Mammary epithelial cell (primary cell): ENCODE measurements at regions not wholly inside any gene's neighbourhood (a gene's known extent, or its start where the extent isn't known, plus 50 kb on each side); places are given as distances from the start of the nearest gene placed in this dataset.

Experiments used
- EZH2 ChIP-seq: IDR thresholded peaks from 2 replicates; pipeline ENCODE4 v1.6.1; 2012; ENCODE audit warnings: low read length, inconsistent platforms, borderline replicate concordance
- TF ChIP-seq, protein P1 (sequence below), 2 donors: IDR thresholded peaks in 1 of 2; conservative IDR thresholded peaks in 1 of 2; 2 replicates each; pipeline ENCODE4 v1.5.1; 2011 to 2012; ENCODE audit warnings: inconsistent platforms in 2 of 2, low read length in 2 of 2, mild to moderate bottlenecking in 2 of 2, control low read depth in 1 of 2, low read depth in 1 of 2; ENCODE audit not compliant: insufficient read depth in 1 of 2; ENCODE audit errors: extremely low read depth in 1 of 2

GRCh38 chr6:86273936-86274335, 631.2 kb upstream of the SYNCRIP start:
- TF ChIP-seq, protein P1, sequence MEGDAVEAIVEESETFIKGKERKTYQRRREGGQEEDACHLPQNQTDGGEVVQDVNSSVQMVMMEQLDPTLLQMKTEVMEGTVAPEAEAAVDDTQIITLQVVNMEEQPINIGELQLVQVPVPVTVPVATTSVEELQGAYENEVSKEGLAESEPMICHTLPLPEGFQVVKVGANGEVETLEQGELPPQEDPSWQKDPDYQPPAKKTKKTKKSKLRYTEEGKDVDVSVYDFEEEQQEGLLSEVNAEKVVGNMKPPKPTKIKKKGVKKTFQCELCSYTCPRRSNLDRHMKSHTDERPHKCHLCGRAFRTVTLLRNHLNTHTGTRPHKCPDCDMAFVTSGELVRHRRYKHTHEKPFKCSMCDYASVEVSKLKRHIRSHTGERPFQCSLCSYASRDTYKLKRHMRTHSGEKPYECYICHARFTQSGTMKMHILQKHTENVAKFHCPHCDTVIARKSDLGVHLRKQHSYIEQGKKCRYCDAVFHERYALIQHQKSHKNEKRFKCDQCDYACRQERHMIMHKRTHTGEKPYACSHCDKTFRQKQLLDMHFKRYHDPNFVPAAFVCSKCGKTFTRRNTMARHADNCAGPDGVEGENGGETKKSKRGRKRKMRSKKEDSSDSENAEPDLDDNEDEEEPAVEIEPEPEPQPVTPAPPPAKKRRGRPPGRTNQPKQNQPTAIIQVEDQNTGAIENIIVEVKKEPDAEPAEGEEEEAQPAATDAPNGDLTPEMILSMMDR (conservative IDR thresholded peaks at IDR 0.05 in 1 of 2, IDR thresholded peaks at IDR 0.05 in 1 of 2; ENCODE audit: extremely low read depth in 1 of 2, insufficient read depth in 1 of 2, low read depth in 1 of 2, low read length in 2 of 2): no peak
- no peak for TF ChIP-seq EZH2
